Esophagus squamous epithelium (tissue), 5 donors: ENCODE measurements at regions not wholly inside any gene's neighbourhood (a gene's known extent, or its start where the extent isn't known, plus 50 kb on each side); places are given as distances from the start of the nearest gene placed in this dataset.
A peak's percentile ranks its signal among the peaks of the same experiment; 100 is the strongest.

ENCODE experiments used
- DNase-seq: peaks from one replicate; lab custom pipeline; 2025; lab: John Stamatoyannopoulos, UW
- H3K27ac ChIP-seq, 4 donors: fragments of 200-600 bp; sonication (generic); one replicate each; pipeline ENCODE4 v1.5.1; 2016 to 2019; ENCODE audit warnings: mild to moderate bottlenecking in 1 of 4
- H3K27me3 ChIP-seq, 4 donors: fragments of 200-600 bp; sonication (generic); 1 replicate in 3 of 4; 2 replicates in 1 of 4; pipeline versions ENCODE4 v1.5.1 to v1.6.0; 2017 to 2021; ENCODE audit warnings: antibody characterized with exemption in 1 of 4
- H3K36me3 ChIP-seq, 3 donors: fragments of 200-600 bp; sonication (generic); one replicate each; pipeline ENCODE4 v1.5.1; 2016 to 2019
- H3K4me1 ChIP-seq, 3 donors: fragments of 200-600 bp; sonication (generic); one replicate each; pipeline ENCODE4 v1.5.1; 2017 to 2019
- H3K4me3 ChIP-seq, 4 donors: fragments of 200-600 bp; sonication (generic); 1 replicate in 3 of 4; 2 replicates in 1 of 4; pipeline ENCODE4 v1.5.1; 2016 to 2019; ENCODE audit warnings: mild to moderate bottlenecking in 2 of 4, moderate library complexity in 1 of 4
- H3K9me3 ChIP-seq, 3 donors: fragments of 200-600 bp; sonication (generic); one replicate each; pipeline ENCODE4 v1.5.1; 2016 to 2019
- CTCF ChIP-seq, 6 experiments: fragments of 450-650 bp in 4 of 6; fragments of 200-600 bp in 2 of 6; sonication (generic) in 2 of 6; IDR thresholded peaks; one replicate each; pipeline ENCODE4 v1.5.1; 2016 to 2019; ENCODE audit warnings: antibody characterized with exemption in 6 of 6, mild to moderate bottlenecking in 4 of 6, moderate library complexity in 4 of 6
- POLR2A ChIP-seq, 4 donors: fragments of 450-650 bp; IDR thresholded peaks; one replicate each; pipeline ENCODE4 v1.6.1; 2017; ENCODE audit warnings: antibody characterized with exemption in 4 of 4, mild to moderate bottlenecking in 4 of 4, moderate library complexity in 3 of 4
- WGBS, 2 donors: methylation state at CpG; one replicate each; pipeline ENCODE4 v1.1.5; 2018; 5-methylcytosine and 5-hydroxymethylcytosine counted together
- intact Hi-C: fragments of 100-400 bp; cut with DNase I; formaldehyde crosslinking; loops from one replicate; pipeline ENCODE4 v1.15.0; 2022
- donor health status: DM: yes; HTN: yes; CAD: no.

GRCh38 chr4:53653484-53654053 is 62.3 kb upstream of the LNX1 start:
- intact Hi-C loops = no loop called here
- DNase-seq = no peak
- Histone ChIP-seq H3K36me3 (no peaks in the 10 kb centered on the region), H3K27ac (peak overlapping the region; percentile 59 to 89 (median 78)), H3K9me3 (no peaks in the 10 kb centered on the region), H3K27me3 (no peaks in the 10 kb centered on the region), H3K4me1 (peaks cover 7 to 89% (median 46%) of the 10 kb centered on the region in 3 donors), H3K4me3 (no peak overlapping the region)
- TF ChIP-seq POLR2A (IDR thresholded peaks at IDR 0.05) = peak in 1 of 4 donors; percentile 19
- TF ChIP-seq CTCF (IDR thresholded peaks at IDR 0.05) = peak in 1 of 6 experiments; percentile 5
- 33 to 37% methylated on average over 6 of the region's 6 CpGs for WGBS, 2 donors

- intact Hi-C loops = no loop called here
- Histone ChIP-seq H3K9me3 (no peaks in the 10 kb centered on the region), H3K27ac (peak overlapping the region; percentile 59 to 89 (median 78)), H3K36me3 (no peaks in the 10 kb centered on the region), H3K27me3 (no peaks in the 10 kb centered on the region), H3K4me3 (peak overlapping the region in 1 of 4 donors; percentile 12), H3K4me1 (peaks cover 7 to 89% (median 46%) of the 10 kb centered on the region in 3 donors)
- WGBS, 2 donors = 37 to 42% methylated on average over 5 to 7 of the region's 7 CpGs
- DNase-seq = no peak
- TF ChIP-seq CTCF (IDR thresholded peaks at IDR 0.05) (no peak), POLR2A (IDR thresholded peaks at IDR 0.05) (no peak)
These were observed 60.0 kb upstream of the LNX1 start for GRCh38 chr4:53651156-53651735.

GRCh38 chr4:53649357-53649756 is 58.1 kb upstream of the LNX1 start:
- H3K27me3 ChIP-seq = no peaks in the 10 kb centered on the region
- no peaks in the 10 kb centered on the region for H3K9me3 ChIP-seq
- intact Hi-C loops = no loop called here
- no peak overlapping the region for H3K4me3 ChIP-seq
- peak overlapping the region; percentile 14 to 89 (median 71) for H3K27ac ChIP-seq
- TF ChIP-seq POLR2A (IDR thresholded peaks at IDR 0.05) (no peak), CTCF (IDR thresholded peaks at IDR 0.05) (no peak)
- no peak for DNase-seq
- WGBS, 2 donors = 33 to 41% methylated on average over 2 of the region's 2 CpGs
- no peaks in the 10 kb centered on the region for H3K36me3 ChIP-seq
- H3K4me1 ChIP-seq = peaks cover 7 to 89% (median 39%) of the 10 kb centered on the region in 3 donors

DNA sequence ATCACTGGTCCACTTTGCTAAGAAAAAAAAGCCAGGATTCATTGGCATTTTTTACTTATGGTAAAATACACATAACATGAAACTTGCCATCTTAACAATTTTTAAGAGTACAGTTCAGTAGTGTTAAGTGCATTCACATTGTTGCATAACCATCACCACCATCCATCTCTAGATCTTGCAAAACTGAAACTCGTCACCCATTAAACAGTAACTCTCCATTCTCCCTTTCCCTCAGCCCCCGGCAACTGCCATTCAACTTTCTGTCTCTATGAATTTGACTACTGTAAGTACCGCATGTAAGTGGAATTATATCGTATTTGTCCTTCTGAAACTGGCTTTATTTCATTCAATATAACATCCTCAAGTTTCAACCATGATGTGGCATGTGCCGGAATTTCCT is 56.3 kb upstream of the LNX1 start:
- Histone ChIP-seq H3K27me3 (no peaks in the 10 kb centered on the region), H3K4me3 (no peak overlapping the region), H3K9me3 (no peaks in the 10 kb centered on the region), H3K36me3 (no peaks in the 10 kb centered on the region), H3K4me1 (peaks cover 0 to 76% (median 21%) of the 10 kb centered on the region in 3 donors), H3K27ac (peak overlapping the region in 1 of 4 donors; percentile 86)
- DNase-seq = no peak
- intact Hi-C loops = no loop called here
- 83 to 94% methylated on average over 5 of the region's 5 CpGs for WGBS, 2 donors
- TF ChIP-seq POLR2A (IDR thresholded peaks at IDR 0.05) (no peak), CTCF (IDR thresholded peaks at IDR 0.05) (no peak)

- H3K4me1 ChIP-seq = peaks cover 0 to 68% (median 16%) of the 10 kb centered on the region in 3 donors
- no peak overlapping the region for H3K4me3 ChIP-seq
- H3K27me3 ChIP-seq = no peaks in the 10 kb centered on the region
- no peaks in the 10 kb centered on the region for H3K9me3 ChIP-seq
- no peak for DNase-seq
- no peaks in the 10 kb centered on the region for H3K36me3 ChIP-seq
- TF ChIP-seq POLR2A (IDR thresholded peaks at IDR 0.05) = no peak
- TF ChIP-seq CTCF (IDR thresholded peaks at IDR 0.05) = no peak
- 21 to 25% methylated on average over 3 of the region's 3 CpGs for WGBS, 2 donors
- intact Hi-C loops = no loop called here
- H3K27ac ChIP-seq = peak overlapping the region in 2 of 4 donors; percentile 62 to 86
These were observed 55.5 kb upstream of the LNX1 start for GRCh38 chr4:53646795-53647194.
